ENCODE measurements at regions not wholly inside any gene's neighbourhood (a gene's known extent, or its start where the extent isn't known, plus 50 kb on each side); places are given as distances from the start of the nearest gene placed in this dataset.
A peak's percentile ranks its signal among the peaks of the same experiment; 100 is the strongest.
"Not testable (repeated sequence)": the region's sequence is repeated elsewhere in the genome, so short reads cannot be mapped to it uniquely, and the experiment has no call there.

DNA sequence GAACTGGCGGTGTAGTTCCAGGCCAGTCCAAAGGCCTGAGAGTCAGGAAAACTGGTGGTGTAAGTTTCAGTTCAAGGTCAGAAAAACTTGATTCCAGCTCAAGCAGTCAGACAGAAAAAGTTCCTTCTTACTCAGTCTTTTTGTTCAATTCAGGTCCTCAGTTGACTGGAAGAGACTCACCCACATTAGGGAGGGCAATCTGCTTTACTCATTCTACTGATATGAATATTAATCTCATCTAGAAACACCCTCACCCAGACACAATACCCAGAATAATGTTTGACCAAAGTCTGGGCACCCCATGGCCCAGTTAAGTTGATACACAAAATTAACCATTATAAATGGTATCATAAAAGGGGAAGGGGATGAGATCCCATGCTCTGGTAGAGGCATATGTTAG, 50.1 kb upstream of the LTA4H start:
- no peak for DNase-seq

DNA sequence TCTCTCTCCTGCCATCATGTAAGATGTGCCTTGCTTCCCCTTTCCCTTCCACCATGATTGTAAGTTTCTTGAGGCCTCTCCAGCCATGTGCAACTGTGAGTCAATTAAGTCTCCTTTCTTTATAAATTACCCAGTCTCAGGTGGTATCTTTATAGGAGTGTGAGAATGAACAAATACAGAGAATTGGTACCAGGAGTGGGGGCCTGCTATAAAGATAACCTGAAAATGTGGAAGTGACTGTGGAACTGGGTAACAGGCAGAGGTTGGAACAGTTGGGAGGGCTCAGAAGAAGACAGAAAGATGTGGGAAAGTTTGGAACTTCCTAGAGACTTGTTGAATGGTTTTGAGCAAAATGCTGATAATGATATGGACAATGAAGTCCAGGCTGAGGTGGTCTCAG, 50.8 kb upstream of the LTA4H start:
- DNase-seq, result not testable (repeated sequence)

GRCh38 chr12:96091833-96092232, 56.4 kb upstream of the LTA4H start:
- no peak for DNase-seq

GRCh38 chr12:96093543-96094196, 58.3 kb upstream of the LTA4H start:
- no peak for DNase-seq

DNA sequence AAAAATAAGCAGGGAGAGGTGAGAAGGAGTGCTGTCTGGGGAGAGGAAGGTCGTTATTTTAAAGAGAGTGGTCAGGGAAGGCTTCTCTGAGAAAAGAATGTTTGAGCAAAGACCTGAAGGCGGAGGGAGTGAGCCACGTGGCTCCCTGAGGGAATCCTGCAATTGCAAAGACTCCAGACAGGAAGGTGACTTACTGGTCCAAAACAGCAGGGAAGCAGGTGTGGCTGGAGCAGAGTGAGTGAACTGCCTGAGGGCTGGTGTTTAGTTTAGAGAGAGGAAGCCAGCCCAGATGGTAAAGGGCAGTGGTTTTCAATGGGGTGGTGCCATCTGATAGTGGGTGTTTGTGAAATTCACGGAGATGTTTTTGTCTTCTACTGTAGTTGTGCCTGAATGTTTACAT, 58.8 kb upstream of the LTA4H start:
- DNase-seq, result no peak

DNA sequence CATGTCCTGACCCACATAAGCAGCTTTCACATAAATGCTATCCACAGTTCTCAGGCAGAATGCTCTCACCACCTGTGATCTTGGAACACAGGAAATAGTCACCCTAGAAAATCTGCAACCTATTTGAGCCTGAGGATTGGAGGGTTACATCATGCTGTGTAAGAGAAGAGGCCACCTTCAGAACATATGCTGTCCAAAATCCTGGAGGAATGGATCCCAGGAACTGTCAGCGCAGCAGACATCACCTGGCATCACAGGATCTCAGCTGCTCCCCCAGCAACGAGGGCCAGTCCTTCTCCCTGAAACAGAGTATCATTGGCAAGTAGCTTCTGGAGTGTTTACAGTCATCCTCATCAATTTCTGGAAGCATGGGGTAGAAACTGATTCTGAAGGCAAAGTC, 63.2 kb upstream of the LTA4H start:
- no peak for DNase-seq

DNA sequence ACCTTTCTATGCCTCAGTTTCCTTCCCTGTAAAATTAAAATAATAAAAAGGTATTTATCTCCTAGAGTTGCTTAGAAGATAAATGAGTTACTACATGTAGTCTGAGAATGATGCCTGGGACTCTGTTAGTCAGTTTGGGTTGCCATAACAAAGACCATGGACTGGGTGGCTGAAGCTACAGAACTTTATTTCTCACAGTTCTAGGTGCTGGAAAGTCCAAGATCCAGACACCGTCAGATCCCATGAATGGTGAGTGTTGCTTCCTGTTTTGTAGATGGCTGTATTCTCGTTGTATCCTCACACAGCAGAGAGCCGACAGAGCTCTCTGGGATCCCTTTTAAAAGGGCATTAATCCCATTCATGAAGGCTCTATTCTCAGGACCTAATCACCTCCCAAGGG, 64.0 kb upstream of the LTA4H start:
- no peak for DNase-seq

DNA sequence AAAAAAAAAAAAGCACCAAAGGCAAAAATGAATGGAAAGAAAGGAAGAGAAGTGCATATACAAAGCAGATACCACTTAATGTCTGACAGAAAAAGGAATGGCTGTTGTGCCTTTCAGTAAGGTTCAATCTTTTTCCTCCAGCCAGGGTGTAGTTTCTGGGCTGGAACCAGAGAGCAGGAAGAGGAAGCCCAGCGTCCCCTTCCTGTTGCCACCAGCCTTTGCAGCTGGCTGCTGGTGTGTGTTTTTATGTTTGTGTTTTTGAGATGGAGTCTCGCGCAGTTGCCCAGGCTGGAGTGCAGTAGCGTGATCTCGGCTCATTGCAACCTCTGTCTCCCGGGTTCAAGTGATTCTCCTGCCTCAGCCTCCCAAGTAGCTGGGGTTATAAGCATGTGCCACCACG, 64.6 kb upstream of the LTA4H start:
- DNase-seq, result peak in 1 of 5 donors; percentile 68

DNA sequence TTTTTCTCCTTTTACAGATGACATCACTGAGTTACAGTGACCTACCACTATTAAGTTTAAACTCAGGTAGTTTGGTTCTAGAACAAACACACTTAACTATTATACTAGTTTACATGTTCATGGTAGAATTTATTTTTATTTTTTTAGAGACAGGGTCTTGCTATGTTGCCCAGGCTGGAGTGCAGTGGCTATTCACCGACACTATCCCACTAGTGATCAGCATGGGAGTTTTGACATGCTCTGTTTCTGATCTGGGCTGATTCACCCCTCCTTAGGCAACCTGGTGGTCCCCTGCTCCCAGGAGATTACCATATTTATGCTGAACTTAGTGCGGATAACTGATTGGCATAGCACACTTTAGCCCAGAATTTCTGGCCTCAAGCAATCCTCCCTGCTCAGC, 66.4 kb upstream of the LTA4H start:
- no peak for DNase-seq

- DNase-seq, result no peak
Observed at GRCh38 chr12:96103067-96103644, 67.8 kb upstream of the LTA4H start.

DNA sequence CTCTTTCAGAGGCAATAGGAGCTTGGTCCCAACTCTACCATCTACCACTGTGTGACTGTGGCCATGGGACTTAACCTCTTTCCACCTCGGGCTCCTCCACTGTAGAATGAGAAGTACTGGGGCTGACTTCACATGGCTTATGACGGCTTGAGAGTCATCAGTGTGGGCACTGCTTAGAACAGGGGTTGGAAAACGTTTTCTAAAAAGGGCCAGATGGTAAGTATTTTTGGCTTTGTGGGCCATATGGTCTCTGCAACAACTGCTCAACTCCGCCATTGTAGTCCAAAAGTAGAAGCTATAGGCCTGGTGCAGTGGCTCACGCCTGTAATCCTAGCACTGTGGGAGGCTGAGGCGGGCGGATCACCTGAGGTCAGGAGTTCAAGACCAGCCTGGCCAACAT, 69.2 kb upstream of the LTA4H start:
- DNase-seq, result no peak

- DNase-seq, result no peak
Observed at GRCh38 chr12:96106137-96106536, 70.8 kb upstream of the LTA4H start.

DNA sequence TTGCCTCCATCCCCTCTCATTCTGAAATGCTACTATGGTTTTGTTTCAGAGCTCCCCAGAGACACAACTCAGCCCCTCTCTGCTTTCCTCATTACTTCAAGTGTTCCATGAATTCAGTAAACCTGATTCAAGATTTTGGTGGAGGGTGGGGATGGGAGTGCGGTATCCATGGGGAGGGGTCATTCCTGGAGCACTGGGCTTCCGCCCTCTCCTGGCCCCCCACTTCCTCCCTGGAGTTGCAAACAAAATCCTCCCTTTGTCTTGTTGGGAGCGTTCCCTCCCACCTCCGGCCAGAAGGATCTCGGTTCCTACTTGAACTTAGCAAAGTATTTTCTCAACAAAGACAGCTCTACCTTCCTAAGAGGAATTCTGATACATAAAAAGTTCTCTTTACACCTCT, 71.8 kb upstream of the LTA4H start:
- DNase-seq, result no peak

DNA sequence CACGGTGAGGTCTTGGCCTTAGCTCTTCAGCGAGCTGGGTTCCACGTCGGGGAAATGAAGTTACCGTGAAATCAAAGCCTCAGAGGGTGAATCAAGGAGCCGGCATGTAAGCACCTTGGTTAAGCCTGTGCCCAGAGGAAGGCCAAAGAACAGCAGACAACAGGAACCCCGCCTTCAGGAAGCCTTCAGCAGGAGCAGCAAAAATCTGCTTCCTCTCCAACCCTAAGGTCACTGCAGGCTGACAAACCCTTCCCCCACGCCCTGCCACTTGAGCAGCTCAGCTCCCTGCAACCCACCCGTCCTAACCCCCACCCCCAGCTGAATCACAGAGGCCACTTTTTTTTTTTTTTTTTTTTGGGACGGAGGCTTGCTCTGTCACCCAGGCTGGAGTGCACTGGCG, 72.9 kb upstream of the LTA4H start:
- peak in 3 of 5 donors; percentile 4 to 69 (median 5) for DNase-seq

GRCh38 chr12:96108941-96109340, 73.6 kb upstream of the LTA4H start:
- DNase-seq, result not testable (repeated sequence)

- no peak for DNase-seq
Observed at GRCh38 chr12:96112733-96113132, 77.3 kb upstream of the LTA4H start.

DNA sequence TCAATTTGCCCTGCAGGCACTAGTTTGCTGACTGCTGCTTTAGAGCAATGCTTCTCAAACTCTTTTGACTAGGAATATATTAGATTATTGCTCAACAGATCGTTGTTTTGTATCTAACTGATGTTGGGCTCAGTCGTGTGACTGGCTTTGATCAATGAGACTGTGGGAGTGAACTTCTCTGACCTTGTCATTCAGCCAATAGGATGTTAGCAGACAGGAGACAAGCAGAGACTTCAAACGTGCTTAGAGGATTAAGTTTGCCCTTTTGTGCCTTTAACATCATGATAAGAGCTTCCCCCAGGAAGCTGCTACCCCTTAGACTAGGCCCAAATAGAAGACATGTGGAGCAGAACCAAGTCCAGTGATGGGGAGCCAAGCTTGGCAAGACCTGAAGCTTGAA, 76.7 kb upstream of the ELK3 start:
- no peak for DNase-seq

DNA sequence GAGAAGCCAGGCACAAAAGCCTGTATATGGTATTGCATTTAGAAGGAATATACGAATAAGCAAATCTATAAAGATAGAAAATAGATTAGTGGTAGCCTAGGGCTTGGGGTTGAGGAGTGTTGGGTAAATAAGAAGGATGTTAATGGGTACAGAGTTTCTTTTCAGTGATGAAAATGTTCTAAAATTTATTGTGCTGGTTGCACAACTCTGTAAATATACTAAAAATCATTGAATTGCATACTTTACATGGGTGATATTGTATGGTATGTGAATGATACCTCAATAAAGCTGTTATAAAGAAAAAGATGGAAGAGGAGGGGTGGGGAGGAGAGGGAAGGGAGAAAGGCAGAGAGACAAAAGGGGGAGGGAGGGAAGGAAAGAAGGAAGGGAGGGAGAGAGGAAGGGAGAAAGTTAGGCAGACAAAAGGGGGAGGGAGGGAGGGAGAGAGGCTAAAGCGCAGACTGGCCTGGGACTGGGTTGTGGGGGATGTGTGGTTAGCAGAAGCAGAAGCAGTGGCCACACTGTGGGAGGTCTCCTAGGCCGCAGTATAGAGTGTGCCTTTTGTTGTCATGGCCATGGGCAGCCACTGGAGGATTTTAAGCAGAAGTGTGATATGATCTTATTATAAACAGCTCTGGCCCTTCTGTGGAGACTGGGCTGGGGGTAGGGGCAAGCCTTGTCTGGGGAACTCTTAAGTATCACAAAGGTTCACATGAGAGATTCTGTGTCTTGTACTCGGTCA, 73.6 kb upstream of the ELK3 start:
- DNase-seq, result no peak

GRCh38 chr12:96121271-96121711, 72.9 kb upstream of the ELK3 start:
- no peak for DNase-seq

- DNase-seq, result not testable (repeated sequence)
Observed at GRCh38 chr12:96128292-96128691, 65.9 kb upstream of the ELK3 start.

DNA sequence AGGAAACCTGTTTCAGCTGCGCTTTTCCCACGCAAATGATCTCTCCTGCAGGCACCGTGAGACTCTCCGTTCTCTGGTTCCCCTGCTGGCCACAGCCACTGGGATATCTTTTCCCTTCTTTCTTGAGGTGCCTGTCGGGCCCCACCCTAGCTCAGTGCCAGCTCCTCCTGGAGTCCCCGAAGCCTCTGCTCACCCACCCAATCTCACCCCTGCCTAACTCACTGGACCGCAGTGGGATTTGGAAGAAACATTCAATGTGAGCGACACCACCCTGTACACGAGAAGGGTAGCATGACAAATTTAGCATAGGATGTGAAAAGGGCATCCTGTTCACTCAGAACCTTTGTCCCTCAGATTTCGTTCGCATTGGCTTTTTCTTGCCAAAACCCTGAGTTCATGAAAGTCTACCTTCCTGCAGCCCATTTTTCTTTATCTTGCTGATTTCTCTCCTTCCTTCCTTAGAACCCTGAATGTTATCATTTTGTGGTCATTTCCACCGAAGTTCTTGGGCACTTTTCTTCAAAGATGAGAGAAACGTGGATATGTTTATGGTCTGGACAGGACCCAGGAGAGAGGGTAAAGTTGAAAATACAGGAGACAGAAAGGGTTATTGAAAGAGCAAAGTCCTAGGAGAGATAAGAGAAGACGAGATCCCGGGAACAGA, 63.6 kb upstream of the ELK3 start:
- DNase-seq, result no peak

GRCh38 chr12:96131230-96131788, 62.9 kb upstream of the ELK3 start:
- DNase-seq, result no peak

- DNase-seq, result peak in 1 of 5 donors; percentile 27
Observed at GRCh38 chr12:96132819-96133218, 61.4 kb upstream of the ELK3 start.
